ENCODE measurements at regions not wholly inside any gene's neighbourhood (a gene's known extent, or its start where the extent isn't known, plus 50 kb on each side); places are given as distances from the start of the nearest gene placed in this dataset.
"Not testable (repeated sequence)": the region's sequence is repeated elsewhere in the genome, so short reads cannot be mapped to it uniquely, and the experiment has no call there.

DNA sequence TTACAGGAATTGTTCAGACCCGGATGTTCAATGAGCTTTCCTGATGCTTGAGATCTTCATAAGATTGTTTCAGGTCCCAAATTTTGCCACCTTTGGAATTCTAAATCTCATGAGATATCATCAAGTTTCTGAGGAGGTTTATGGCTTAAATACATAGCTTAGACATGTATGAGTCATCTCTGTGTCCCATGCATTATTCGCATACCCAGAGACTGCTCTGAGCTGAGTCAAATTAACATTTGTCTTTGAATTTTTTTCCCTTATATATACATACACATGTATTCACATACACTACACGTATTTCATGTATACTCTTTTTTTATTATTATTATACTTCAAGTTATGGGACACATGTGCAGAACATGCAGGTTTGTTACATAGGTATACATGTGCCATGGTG is 744.6 kb downstream of the BRINP1 start:
- DNase-seq (ENCODE audit: low read depth in 2 of 2, low spot score in 1 of 2): no peak

DNA sequence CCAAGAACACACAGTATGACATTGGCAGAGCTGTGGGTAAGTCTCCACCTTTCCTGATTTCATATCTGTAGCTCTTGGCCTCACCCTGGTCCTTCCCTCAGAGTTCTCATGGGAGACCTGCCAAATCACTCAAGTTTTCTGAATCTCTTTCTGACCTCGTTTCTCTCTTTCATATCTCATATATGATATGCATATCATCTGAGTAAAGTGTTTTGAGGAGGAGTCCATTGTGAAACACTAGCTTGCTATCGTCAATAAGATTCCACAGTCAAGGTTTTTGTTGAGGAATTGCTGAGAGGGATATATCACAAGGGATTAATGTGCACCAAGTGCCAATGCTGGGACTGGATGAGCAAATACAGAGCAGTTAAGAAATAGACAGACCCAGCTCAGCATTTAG is 739.2 kb downstream of the BRINP1 start:
- DNase-seq (ENCODE audit: low read depth in 2 of 2, low spot score in 1 of 2): no peak

DNA sequence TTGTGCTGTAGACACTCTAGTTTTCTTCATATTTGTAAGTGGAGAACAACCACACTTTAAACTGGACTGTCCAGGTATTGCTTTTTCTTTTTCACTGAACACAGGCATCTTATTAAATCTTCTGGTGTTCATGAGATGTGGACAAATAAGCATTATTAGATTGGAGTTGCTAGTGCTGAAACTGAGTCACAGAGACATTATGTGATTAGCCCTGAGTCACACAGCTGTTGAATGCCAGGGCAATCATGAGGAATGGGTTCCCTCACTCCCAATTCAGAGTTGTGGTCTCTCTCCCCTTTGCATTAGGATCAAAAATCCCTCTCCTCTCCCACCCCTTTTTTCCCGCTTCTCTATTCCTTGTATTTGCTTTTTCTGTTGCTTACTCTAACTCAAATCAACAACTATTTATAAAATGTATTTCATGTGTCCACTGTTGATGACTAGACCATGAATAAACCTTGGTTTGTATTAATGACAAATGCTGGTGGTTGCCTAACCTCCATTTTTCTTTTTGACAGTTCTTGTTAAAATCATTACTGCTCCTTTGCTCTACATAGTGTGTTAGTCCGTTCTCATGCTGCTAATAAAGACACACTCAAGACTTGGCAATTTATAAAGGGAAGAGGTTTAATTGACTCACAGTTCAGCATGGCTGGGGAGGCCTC is 738.2 kb downstream of the BRINP1 start:
- DNase-seq (ENCODE audit: low read depth in 2 of 2, low spot score in 1 of 2): no peak

DNA sequence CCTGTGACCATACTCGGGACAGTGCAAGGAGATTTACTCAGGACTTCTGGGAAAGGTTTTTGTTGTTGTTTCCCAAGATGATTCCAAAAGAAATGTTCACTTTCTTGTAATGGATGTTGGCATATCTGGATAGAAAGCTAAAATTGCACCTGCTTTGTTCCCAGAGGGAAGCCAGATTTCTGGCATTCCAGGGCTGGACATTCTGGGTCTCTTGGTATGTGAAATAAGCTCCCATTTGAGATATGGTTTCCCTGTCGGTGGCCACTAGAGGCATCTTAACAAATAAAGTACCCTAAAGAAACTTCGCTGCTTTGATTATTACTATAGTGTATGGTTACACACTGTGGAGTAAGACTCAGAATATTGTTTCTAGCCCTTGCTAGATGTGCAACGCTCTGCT is 737.3 kb downstream of the BRINP1 start:
- DNase-seq (ENCODE audit: low read depth in 2 of 2, low spot score in 1 of 2): no peak

- no peak for DNase-seq (ENCODE audit: low read depth in 2 of 2, low spot score in 1 of 2)
Observed at GRCh38 chr9:118635416-118635815, 733.8 kb downstream of the BRINP1 start.

DNA sequence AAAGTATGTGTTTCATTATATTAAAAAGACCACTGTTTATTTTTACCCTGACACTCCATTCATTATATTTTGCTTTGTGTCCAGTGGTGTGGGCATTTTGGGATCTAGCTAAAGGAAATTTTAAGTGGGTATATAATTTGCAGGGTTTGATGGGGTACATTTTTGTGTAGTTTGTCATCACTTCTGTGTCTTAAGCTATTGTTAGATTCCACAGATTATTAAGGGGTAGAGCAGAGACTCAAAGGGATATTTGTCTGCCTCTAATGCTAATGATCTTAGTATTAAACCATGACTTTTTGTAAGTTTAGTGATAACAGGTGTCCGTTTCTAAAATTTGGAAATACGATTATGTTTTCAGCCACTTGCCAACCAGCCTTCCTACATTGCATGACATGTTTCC is 731.6 kb downstream of the BRINP1 start:
- no peak for DNase-seq (ENCODE audit: low read depth in 2 of 2, low spot score in 1 of 2)

DNA sequence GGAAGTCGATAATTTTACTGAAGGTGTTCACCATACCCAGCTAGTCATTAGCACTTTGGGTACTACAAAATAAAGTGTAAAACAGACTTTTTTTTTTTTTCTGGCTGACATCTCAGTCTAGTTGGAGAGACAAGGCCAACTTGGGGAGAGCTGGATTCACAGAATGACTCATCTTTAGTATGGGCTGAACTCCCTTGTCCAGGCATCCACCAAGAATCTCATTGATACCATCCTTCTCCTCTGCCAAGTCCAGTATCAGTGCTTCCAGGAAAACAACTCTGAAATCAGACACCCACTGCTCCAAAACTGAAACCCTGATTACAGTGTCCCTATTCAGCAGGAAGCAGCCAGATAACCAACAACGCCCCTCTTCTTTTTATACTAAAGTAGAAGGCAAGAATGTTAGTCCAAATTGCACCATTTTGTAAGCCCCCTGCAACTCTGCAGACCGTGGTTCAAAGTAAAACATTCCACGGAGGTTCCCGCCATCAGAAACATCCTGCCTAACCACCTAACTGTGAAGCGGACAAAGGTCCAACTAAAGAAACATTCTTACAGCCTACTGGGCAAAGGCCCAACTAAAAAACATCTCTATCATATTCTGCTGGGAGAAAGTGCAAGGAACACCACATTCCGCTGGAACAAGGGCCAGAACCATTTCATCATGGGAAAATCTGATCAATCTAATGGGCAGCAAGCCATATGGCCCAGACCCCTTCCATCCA is 728.2 kb downstream of the BRINP1 start:
- DNase-seq (ENCODE audit: low read depth in 2 of 2, low spot score in 1 of 2): no peak

DNA sequence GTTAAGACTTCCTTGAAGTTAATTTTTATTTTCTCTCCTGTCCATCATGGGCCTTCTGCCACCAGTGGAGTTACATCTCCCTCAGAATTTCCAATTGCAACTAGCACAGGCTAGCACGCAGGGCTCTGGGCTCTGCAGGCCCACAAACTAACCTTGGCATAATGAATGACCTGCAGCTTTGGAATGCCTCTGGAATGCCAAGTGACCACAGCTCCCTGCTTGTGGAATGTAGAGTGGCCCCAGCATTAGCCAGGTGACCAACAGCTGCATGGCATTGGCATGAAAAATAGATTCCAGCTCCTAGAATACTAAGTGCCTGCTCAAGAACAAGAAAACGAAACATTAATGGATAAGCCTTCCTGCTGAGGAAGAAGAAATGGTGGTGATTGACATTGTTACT is 726.1 kb downstream of the BRINP1 start:
- DNase-seq (ENCODE audit: low read depth in 2 of 2, low spot score in 1 of 2): no peak

DNA sequence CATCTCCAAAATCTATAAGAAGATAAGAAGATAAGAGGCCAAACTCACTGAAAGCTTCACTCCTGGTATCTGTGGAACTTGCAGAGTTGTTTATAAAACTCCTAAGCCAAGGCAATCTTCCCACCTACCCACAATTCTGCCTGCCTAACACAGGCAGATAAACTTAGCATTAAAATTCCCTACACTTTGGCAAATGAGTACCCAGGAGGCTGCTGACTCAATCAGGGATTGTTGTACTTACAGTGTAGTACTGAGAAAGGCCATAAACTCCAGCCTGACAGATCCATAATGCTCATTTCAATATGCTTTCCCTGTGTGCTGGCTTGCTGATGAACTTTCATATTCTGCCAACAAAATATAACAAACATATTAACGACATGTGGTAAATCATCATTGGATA is 725.2 kb downstream of the BRINP1 start:
- no peak for DNase-seq (ENCODE audit: low read depth in 2 of 2, low spot score in 1 of 2)

GRCh38 chr9:118647331-118647730 is 721.9 kb downstream of the BRINP1 start:
- DNase-seq (ENCODE audit: low read depth in 2 of 2, low spot score in 1 of 2): no peak

- DNase-seq (ENCODE audit: low read depth in 2 of 2, low spot score in 1 of 2): no peak
Observed at GRCh38 chr9:118650417-118650816, 718.8 kb downstream of the BRINP1 start.

DNA sequence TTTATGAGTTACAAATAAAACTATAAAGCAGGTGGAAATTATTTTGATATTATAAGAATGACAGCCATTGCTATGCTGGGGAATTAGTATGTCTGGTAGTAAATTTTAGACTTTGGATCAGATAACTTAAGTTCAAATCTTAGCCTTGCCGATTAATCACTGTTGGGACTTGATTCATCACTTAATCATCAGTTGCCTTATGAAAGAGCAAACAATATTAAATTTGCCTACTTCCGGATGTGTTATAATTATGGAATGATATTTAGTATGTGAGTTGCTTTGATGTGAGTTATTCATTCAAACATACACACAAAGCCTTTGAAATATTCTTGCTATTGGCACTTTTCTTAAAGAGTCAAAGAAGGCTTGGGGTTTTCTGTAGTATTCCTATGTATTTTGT is 717.7 kb downstream of the BRINP1 start:
- DNase-seq (ENCODE audit: low read depth in 2 of 2, low spot score in 1 of 2): no peak

GRCh38 chr9:118652258-118652657 is 717.0 kb downstream of the BRINP1 start:
- DNase-seq (ENCODE audit: low read depth in 2 of 2, low spot score in 1 of 2): no peak

- DNase-seq (ENCODE audit: low read depth in 2 of 2, low spot score in 1 of 2): no peak
Observed at GRCh38 chr9:118652912-118653311, 716.3 kb downstream of the BRINP1 start.

DNA sequence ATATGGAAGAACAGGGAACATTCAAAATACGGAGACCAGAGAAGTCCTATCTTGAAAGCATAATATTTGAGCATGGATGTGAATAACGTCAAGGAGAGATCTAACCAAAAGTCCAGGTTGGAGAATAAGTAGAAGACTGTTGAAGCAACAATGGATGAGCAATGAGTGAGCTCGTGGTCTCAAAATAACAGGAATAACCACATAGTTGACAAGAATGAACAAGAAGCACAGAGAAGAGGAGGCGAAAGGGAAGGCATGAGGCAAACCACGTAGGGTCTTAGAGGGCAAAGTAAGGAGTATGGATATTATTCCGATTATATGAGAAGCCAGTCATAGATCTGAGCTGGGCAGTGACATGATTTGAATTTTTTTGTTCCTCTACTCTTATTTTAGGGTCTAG is 710.2 kb downstream of the BRINP1 start:
- no peak for DNase-seq (ENCODE audit: low read depth in 2 of 2, low spot score in 1 of 2)

GRCh38 chr9:118665226-118665919 is 703.9 kb downstream of the BRINP1 start:
- DNase-seq (ENCODE audit: low read depth in 2 of 2, low spot score in 1 of 2): no peak

GRCh38 chr9:118670011-118670953 is 699.0 kb downstream of the BRINP1 start:
- DNase-seq (ENCODE audit: low read depth in 2 of 2, low spot score in 1 of 2): no peak

- no peak for DNase-seq (ENCODE audit: low read depth in 2 of 2, low spot score in 1 of 2)
Observed at GRCh38 chr9:118674942-118675341, 694.3 kb downstream of the BRINP1 start.

- DNase-seq (ENCODE audit: low read depth in 2 of 2, low spot score in 1 of 2): not testable (repeated sequence)
Observed at GRCh38 chr9:118677936-118678653, 691.1 kb downstream of the BRINP1 start.

GRCh38 chr9:118686959-118687358 is 682.3 kb downstream of the BRINP1 start:
- DNase-seq (ENCODE audit: low read depth in 2 of 2, low spot score in 1 of 2): no peak

- no peak for DNase-seq (ENCODE audit: low read depth in 2 of 2, low spot score in 1 of 2)
Observed at GRCh38 chr9:118689280-118689679, 680.0 kb downstream of the BRINP1 start.
